Testis (tissue), 2 donors: ENCODE measurements at regions not wholly inside any gene's neighbourhood (a gene's known extent, or its start where the extent isn't known, plus 50 kb on each side); places are given as distances from the start of the nearest gene placed in this dataset.

Experiments
- CTCF ChIP-seq, 3 experiments: fragments of 450-650 bp in 2 of 3; fragments of 200-600 bp in 1 of 3; sonication (generic) in 1 of 3; IDR thresholded peaks; one replicate each; pipeline ENCODE4 v1.5.1; 2016 to 2019; ENCODE audit warnings: antibody characterized with exemption in 3 of 3, mild to moderate bottlenecking in 2 of 3, moderate library complexity in 1 of 3
- POLR2A ChIP-seq: fragments of 450-650 bp; IDR thresholded peaks from one replicate; pipeline ENCODE4 v1.6.1; 2017; ENCODE audit warnings: antibody characterized with exemption, mild to moderate bottlenecking, moderate library complexity

DNA sequence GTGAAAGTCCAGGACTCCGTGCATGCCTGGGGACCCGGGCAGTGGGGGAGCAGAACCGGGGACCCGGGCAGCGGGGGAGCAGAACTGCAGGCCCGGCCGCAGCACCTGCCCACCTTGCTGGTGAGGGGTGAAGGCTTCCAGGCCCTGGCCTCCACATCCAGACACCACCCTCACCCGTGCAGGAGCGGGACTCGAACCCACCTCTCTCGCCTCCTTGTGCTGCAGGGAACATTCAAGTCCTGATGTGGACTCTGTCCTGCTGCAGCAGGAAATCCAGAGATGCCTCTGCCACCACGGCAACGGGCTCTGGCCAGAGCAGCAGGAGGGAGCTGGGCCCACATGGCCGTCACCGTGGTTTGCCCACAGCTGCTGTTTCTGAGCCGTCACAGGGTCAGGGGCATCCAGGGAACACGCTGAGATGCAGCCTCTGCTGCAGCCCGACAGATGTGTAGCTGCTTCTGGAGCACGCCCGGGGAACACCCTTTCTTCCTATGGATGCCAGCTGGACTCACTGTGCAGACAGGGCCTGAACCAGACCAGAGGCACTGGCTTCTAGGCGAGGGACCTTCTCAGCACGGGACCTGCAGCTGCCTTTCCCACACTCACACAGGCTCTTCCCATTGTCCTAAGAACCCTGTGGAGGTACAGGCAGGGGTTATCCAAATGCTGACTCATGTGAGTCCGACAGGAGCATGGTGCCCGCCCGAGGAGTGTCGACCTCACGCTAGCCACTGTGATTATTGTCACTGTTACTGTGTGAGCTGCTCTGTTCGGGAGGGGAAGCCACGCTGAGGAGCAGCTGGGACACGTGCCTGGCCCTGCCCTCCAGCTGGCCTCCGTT lies 89.2 kb upstream of the CTDP1 start:
- TF ChIP-seq CTCF (IDR thresholded peaks at IDR 0.05) = no peak
- no peak for TF ChIP-seq POLR2A
